AG04450 (cell line): ENCODE measurements at regions not wholly inside any gene's neighbourhood (a gene's known extent, or its start where the extent isn't known, plus 50 kb on each side); places are given as distances from the start of the nearest gene placed in this dataset.

Experiments used
- CTCF ChIA-PET: fragments of 300-600, 350-600 bp; formaldehyde crosslinking; extraction: SDS; loops from one replicate; lab custom pipeline; 2022; ENCODE audit warnings: antibody characterized with exemption, inconsistent platforms; lab: Charles Lee
- POLR2A ChIA-PET: fragments of 350-600 bp; formaldehyde crosslinking; extraction: SDS; loops from one replicate; lab custom pipeline; 2021; ENCODE audit warnings: antibody characterized with exemption, inconsistent platforms; lab: Yijun Ruan, JAX
- DNase-seq: peaks from one replicate; pipeline ENCODE4 v3.0.0-alpha.2; 2011; ENCODE audit warnings: low read depth, low spot score
- H3K27ac ChIP-seq: one replicate; pipeline ENCODE4 v1.5.1; 2012; ENCODE audit warnings: low read depth, low read length, control low read depth
- H3K27me3 ChIP-seq: one replicate; pipeline ENCODE4 v1.6.0; 2012; ENCODE audit warnings: low read length; ENCODE audit not compliant: control insufficient read depth, insufficient read depth
- H3K4me3 ChIP-seq: 2 replicates; pipeline ENCODE4 v1.5.1; 2011; ENCODE audit warnings: mild to moderate bottlenecking, low read depth, low read length, control low read depth
- H3K9me3 ChIP-seq: 2 replicates; pipeline ENCODE4 v1.5.1; 2012; ENCODE audit warnings: low read length; ENCODE audit not compliant: control insufficient read depth, insufficient read depth
- TF ChIP-seq, protein P1 (sequence below): IDR thresholded peaks from 2 replicates; pipeline ENCODE4 v1.5.1; 2011; ENCODE audit warnings: low read depth, low read length, control low read depth, inconsistent platforms

DNA sequence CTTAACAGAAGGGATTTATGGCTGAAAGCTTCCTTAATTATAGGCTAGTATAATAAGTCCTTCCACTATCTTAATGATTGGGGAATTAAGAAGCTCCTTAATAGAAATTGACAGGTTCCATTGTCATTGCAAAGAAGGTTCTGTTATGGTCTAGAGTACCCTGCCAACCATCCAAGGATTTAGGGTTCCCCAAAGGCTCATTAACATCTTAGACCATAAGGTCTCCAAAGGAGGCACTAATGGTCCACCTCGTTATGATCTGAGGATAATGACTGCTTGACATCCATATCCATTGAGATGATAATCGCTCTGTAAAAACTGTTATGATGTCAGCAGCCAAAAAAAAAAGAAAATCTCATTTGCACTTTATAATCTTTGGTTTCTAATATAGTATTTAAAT, 441.6 kb downstream of the GBA3 start:
- POLR2A ChIA-PET = no interaction called here
- CTCF ChIA-PET = interaction anchor here (0.7 to 1.7 kb wide), 2 partner anchors 10 to 12 kb away, joined by 3 to 6 read pairs; no protein-coding TSS in a partner anchor
- no peaks in the 10 kb centered on the region for H3K27me3 ChIP-seq
- H3K9me3 ChIP-seq = no peaks in the 10 kb centered on the region
- DNase-seq = no peak
- no peak overlapping the region for H3K27ac ChIP-seq
- TF ChIP-seq, protein P1, sequence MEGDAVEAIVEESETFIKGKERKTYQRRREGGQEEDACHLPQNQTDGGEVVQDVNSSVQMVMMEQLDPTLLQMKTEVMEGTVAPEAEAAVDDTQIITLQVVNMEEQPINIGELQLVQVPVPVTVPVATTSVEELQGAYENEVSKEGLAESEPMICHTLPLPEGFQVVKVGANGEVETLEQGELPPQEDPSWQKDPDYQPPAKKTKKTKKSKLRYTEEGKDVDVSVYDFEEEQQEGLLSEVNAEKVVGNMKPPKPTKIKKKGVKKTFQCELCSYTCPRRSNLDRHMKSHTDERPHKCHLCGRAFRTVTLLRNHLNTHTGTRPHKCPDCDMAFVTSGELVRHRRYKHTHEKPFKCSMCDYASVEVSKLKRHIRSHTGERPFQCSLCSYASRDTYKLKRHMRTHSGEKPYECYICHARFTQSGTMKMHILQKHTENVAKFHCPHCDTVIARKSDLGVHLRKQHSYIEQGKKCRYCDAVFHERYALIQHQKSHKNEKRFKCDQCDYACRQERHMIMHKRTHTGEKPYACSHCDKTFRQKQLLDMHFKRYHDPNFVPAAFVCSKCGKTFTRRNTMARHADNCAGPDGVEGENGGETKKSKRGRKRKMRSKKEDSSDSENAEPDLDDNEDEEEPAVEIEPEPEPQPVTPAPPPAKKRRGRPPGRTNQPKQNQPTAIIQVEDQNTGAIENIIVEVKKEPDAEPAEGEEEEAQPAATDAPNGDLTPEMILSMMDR = no peak
- no peak overlapping the region for H3K4me3 ChIP-seq

DNA sequence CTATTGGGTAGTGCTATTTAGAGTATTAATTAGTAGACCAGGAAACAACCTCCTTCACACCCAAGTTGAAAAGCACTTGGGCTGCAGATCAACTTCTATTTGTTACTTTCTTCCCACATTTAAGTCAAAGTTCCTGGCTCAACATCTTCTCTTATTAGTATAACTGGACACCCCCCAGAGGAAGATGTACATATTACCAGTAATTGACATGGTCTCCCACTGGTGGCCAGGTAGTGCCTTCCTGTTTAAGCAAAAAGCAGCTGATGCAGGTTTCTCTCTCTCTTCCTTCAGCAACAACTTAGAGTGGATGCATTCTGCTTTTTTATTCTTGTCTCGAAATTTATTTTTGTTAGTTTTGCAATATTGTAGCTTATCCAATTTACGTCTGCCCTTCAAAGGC, 438.1 kb downstream of the GBA3 start:
- Histone ChIP-seq H3K4me3 (no peak overlapping the region), H3K27ac (no peak overlapping the region), H3K9me3 (no peaks in the 10 kb centered on the region), H3K27me3 (no peaks in the 10 kb centered on the region)
- no peak for DNase-seq
- TF ChIP-seq, protein P1 = no peak
- ChIA-PET CTCF (no interaction called here), POLR2A (no interaction called here)

DNA sequence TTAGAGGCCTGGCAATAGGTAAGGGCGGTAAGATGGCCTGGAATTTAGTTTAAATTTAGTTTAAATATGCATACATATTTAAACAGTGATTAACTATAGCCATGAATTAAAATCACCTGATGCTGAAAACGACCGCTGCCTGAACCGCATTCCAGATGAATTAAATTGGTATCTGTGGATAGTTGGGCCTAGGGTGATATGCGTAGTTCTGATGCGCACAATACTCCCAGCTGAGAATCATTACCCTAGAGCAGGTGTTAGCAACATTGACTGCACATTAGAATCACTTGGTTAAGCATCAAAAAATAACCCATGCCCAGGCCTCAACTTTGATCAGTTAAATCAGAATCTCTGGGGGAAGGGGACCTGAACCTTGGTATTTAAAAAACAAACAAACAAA, 432.4 kb downstream of the GBA3 start:
- H3K27ac ChIP-seq = no peak overlapping the region
- ChIA-PET POLR2A (no interaction called here), CTCF (no interaction called here)
- TF ChIP-seq, protein P1 = no peak
- H3K4me3 ChIP-seq = no peak overlapping the region
- DNase-seq = no peak
- H3K9me3 ChIP-seq = no peaks in the 10 kb centered on the region
- no peaks in the 10 kb centered on the region for H3K27me3 ChIP-seq

DNA sequence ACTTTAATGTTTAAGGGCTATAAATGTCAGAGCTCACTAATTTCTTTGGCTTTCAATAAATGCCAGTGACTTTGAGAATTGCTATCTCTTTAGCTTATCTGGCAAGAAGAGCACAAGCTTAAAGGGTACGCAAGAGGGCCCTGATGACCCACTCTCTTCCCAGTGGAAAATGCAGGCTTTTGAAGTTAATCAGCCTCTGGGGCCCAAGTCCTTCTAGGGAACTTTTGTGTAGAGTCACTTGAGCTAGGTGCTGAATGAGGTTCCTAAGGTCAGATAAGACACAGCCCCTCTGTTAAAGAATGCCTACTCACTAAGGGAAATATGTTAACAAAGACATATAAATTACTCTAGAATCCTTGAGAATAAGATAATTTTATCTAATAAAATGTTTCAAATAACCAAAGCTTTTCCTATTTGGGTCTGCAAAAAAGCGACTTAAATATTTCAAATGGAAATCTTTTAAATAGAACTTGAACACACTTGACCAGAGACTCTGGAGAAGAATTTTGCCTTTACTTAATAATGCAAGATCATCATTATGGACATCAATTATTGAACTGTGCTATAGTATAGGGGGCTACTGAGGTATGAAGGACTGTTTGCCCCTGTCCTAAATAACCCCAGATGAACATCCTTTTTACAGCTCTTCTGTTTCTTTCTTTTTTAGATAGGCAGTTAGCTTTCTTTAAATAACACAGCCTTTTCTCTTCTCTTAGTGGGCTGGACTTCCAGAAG, 430.1 kb downstream of the GBA3 start:
- Histone ChIP-seq H3K9me3 (no peaks in the 10 kb centered on the region), H3K27ac (no peak overlapping the region), H3K4me3 (no peak overlapping the region), H3K27me3 (no peaks in the 10 kb centered on the region)
- POLR2A ChIA-PET = no interaction called here
- CTCF ChIA-PET = interaction anchor here (0.6 to 1.6 kb wide), 2 partner anchors 12 to 315 kb away, joined by 3 to 6 read pairs; no protein-coding TSS in a partner anchor
- DNase-seq = no peak
- TF ChIP-seq, protein P1 = no peak

DNA sequence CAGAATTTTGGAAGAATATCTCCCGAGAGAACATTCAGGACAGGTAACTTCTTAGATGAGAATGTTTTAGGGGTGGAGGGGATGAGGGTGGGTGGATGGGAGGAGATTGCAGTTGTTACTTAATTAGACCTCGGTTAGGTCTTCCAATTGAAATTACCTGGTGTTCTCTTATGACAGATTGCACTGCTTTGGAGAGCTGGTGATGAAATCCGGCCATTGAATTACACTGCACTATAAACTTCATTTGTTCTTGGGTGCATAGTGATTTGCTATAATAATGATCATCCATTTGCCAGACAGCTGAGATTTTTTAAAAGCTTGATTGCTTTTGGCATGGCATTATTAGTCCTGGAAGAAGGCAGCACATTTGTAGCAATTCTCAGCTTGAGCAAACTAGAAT, 427.6 kb downstream of the GBA3 start:
- no peaks in the 10 kb centered on the region for H3K9me3 ChIP-seq
- no peaks in the 10 kb centered on the region for H3K27me3 ChIP-seq
- TF ChIP-seq, protein P1 = no peak
- H3K4me3 ChIP-seq = no peak overlapping the region
- DNase-seq = no peak
- ChIA-PET POLR2A (no interaction called here), CTCF (interaction anchor here (0.6 to 1.0 kb wide), 2 partner anchors 12 to 15 kb away, joined by 3 read pairs; no protein-coding TSS in a partner anchor)
- H3K27ac ChIP-seq = no peak overlapping the region
